Neural progenitor cell (in vitro differentiated cells): ENCODE measurements at regions not wholly inside any gene's neighbourhood (a gene's known extent, or its start where the extent isn't known, plus 50 kb on each side); places are given as distances from the start of the nearest gene placed in this dataset.
A peak's percentile ranks its signal among the peaks of the same experiment; 100 is the strongest.

Source experiments
- DNase-seq: peaks from one replicate; pipeline ENCODE4 v3.0.0-alpha.2; 2016; ENCODE audit warnings: low spot score
- H2AFZ ChIP-seq: fragments of 200-600 bp; sonication (generic); replicated peaks from 2 replicates; pipeline ENCODE4 v1.6.1; 2016; ENCODE audit warnings: antibody characterized with exemption
- H3F3A ChIP-seq: fragments of 200-600 bp; sonication (generic); 2 replicates; pipeline ENCODE4 v1.6.1; 2016; ENCODE audit warnings: antibody characterized with exemption, low read depth
- H3K27ac ChIP-seq: fragments of 200-600 bp; sonication (generic); 2 replicates; pipeline ENCODE4 v1.5.1; 2016; ENCODE audit warnings: mild to moderate bottlenecking
- H3K27me3 ChIP-seq: fragments of 200-600 bp; sonication (generic); 2 replicates; pipeline ENCODE4 v1.6.1; 2016; ENCODE audit warnings: mild to moderate bottlenecking, moderate library complexity
- H3K36me3 ChIP-seq: fragments of 200-600 bp; sonication (generic); 2 replicates; pipeline ENCODE4 v1.5.1; 2016
- H3K4me1 ChIP-seq: fragments of 200-600 bp; sonication (generic); 2 replicates; pipeline ENCODE4 v1.6.1; 2016; ENCODE audit warnings: mixed run types
- H3K4me2 ChIP-seq: fragments of 200-600 bp; sonication (generic); 2 replicates; pipeline ENCODE4 v1.6.1; 2016
- H3K4me3 ChIP-seq: fragments of 200-600 bp; sonication (generic); 2 replicates; pipeline ENCODE4 v1.5.1; 2016
- H3K79me2 ChIP-seq: fragments of 200-600 bp; sonication (generic); 2 replicates; pipeline ENCODE4 v1.6.1; 2016; ENCODE audit warnings: low read depth
- H3K9ac ChIP-seq: fragments of 200-600 bp; sonication (generic); 2 replicates; pipeline ENCODE4 v1.6.1; 2016
- H3K9me3 ChIP-seq: fragments of 200-600 bp; sonication (generic); 2 replicates; pipeline ENCODE4 v1.5.1; 2016; ENCODE audit warnings: low read depth
- H4K20me1 ChIP-seq: fragments of 200-600 bp; sonication (generic); 2 replicates; pipeline ENCODE4 v1.6.1; 2016; ENCODE audit warnings: low read depth
- H3K27ac Mint-ChIP-seq: 3 replicates; pipeline ENCODE4 v1.8.0; 2021; ENCODE audit warnings: mixed read lengths
- H3K27me3 Mint-ChIP-seq: 2 replicates; pipeline ENCODE4 v1.8.0; 2022; ENCODE audit warnings: low read depth, mild to moderate bottlenecking, inconsistent platforms, moderate library complexity, mixed read lengths; ENCODE audit not compliant: insufficient read depth
- H3K36me3 Mint-ChIP-seq: 3 replicates; pipeline ENCODE4 v1.8.0; 2021; ENCODE audit warnings: mixed read lengths
- H3K4me1 Mint-ChIP-seq: 3 replicates; pipeline ENCODE4 v1.8.0; 2021; ENCODE audit warnings: mixed read lengths
- H3K4me3 Mint-ChIP-seq: 3 replicates; pipeline ENCODE4 v1.8.0; 2021; ENCODE audit warnings: mild to moderate bottlenecking, moderate library complexity, mixed read lengths
- H3K9me3 Mint-ChIP-seq: 3 replicates; pipeline ENCODE4 v1.8.0; 2020; ENCODE audit warnings: mixed read lengths
- EZH2 ChIP-seq: fragments of 200-600 bp; sonication (generic); IDR thresholded peaks from 2 replicates; pipeline ENCODE4 v1.6.1; 2017; ENCODE audit warnings: antibody characterized with exemption, mild to moderate bottlenecking, moderate library complexity
- EZH2phosphoT487 ChIP-seq: fragments of 200-600 bp; sonication (generic); IDR thresholded peaks from 2 replicates; pipeline ENCODE4 v1.6.1; 2017; ENCODE audit warnings: antibody characterized with exemption
- TF ChIP-seq, protein P1 (sequence below): fragments of 200-600 bp; sonication (generic); IDR thresholded peaks from 2 replicates; pipeline ENCODE4 v1.5.1; 2017; ENCODE audit warnings: antibody characterized with exemption, mild to moderate bottlenecking

DNA sequence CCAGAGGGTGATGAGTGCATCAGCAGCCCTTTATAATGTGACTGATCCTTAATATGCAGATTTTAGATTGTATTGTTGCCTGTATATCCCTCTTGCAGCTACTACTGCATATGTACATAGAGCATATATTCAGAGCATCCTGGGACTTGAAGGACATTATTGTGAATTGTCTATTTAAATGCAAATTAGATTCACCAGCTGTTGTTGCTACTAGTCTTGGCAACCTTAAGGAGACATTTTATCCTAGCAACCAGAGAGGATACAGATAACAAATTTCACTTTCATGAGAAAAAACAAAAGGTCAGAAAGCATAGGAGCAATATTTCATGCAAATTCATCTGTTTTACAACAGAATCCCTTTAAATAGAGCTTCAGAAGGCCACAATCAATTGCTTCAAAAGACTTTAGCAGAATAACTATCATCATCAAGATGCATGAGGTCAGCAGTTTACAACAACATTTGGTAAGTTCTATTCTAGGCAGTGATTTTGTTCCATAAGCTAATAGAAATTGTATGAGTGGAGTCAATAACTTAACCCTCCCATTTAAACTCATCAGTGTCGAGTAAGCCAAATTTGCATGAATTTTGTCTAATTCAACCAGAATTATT lies 148.6 kb downstream of the GC start:
- H3K4me1 Mint-ChIP-seq, result peaks cover 12% of the 10 kb centered on the region
- H3K9ac ChIP-seq, result no peak overlapping the region

DNA sequence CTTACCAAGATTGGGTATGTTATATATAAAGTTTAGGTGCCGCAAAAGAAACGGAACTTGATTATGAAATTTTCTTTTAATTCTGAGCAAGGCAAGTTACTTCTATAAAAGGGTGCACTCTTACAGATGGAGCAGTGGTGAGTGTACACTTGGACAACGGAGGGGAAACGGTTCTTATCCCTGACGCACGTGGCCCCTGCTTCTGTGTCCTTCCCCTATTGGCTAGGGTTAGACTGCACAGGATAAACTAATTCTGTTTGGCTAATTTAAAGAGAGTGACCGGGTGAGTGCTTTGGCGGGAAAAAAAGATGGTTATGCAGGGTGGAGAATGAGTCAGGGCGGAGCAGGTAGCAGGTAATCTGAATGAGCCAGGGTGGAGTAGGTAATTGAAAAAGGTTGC lies 149.5 kb downstream of the GC start:
- Histone ChIP-seq H3K4me1 (no peaks in the 10 kb centered on the region), H4K20me1 (no peaks in the 10 kb centered on the region), H3K27ac (no peak overlapping the region), H3K9me3 (no peaks in the 10 kb centered on the region), H3K36me3 (no peaks in the 10 kb centered on the region), H3K4me3 (no peak overlapping the region), H3F3A (no peaks in the 10 kb centered on the region), H2AFZ (no peak overlapping the region), H3K79me2 (no peaks in the 10 kb centered on the region), H3K27me3 (no peaks in the 10 kb centered on the region), H3K4me2 (no peak overlapping the region), H3K9ac (no peak overlapping the region)
- no peak for TF ChIP-seq EZH2phosphoT487
- TF ChIP-seq, protein P1, sequence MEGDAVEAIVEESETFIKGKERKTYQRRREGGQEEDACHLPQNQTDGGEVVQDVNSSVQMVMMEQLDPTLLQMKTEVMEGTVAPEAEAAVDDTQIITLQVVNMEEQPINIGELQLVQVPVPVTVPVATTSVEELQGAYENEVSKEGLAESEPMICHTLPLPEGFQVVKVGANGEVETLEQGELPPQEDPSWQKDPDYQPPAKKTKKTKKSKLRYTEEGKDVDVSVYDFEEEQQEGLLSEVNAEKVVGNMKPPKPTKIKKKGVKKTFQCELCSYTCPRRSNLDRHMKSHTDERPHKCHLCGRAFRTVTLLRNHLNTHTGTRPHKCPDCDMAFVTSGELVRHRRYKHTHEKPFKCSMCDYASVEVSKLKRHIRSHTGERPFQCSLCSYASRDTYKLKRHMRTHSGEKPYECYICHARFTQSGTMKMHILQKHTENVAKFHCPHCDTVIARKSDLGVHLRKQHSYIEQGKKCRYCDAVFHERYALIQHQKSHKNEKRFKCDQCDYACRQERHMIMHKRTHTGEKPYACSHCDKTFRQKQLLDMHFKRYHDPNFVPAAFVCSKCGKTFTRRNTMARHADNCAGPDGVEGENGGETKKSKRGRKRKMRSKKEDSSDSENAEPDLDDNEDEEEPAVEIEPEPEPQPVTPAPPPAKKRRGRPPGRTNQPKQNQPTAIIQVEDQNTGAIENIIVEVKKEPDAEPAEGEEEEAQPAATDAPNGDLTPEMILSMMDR, result no peak
- Mint-ChIP-seq H3K9me3 (peaks cover 11% of the 10 kb centered on the region), H3K27me3 (no peaks in the 10 kb centered on the region), H3K4me3 (no peak overlapping the region), H3K36me3 (peaks cover 3% of the 10 kb centered on the region), H3K27ac (peak overlapping the region; percentile 26), H3K4me1 (peaks cover 12% of the 10 kb centered on the region)
- no peak for DNase-seq

More for the DNA sequence above, 148.6 kb downstream of the GC start:
- TF ChIP-seq EZH2phosphoT487 (no peak), EZH2 (no peak)
- TF ChIP-seq, protein P1, result no peak
- Histone ChIP-seq H3K9me3 (no peaks in the 10 kb centered on the region), H3K79me2 (no peaks in the 10 kb centered on the region), H4K20me1 (no peaks in the 10 kb centered on the region), H3F3A (no peaks in the 10 kb centered on the region), H3K27me3 (no peaks in the 10 kb centered on the region), H2AFZ (no peak overlapping the region), H3K4me1 (no peaks in the 10 kb centered on the region), H3K4me2 (no peak overlapping the region), H3K27ac (no peak overlapping the region), H3K4me3 (no peak overlapping the region), H3K36me3 (no peaks in the 10 kb centered on the region)
- no peak overlapping the region for H3K4me3 Mint-ChIP-seq
- no peak overlapping the region for H3K27ac Mint-ChIP-seq
- peaks cover 11% of the 10 kb centered on the region for H3K9me3 Mint-ChIP-seq
- DNase-seq, result no peak
- H3K27me3 Mint-ChIP-seq, result no peaks in the 10 kb centered on the region
- H3K36me3 Mint-ChIP-seq, result peaks cover 3% of the 10 kb centered on the region

DNA sequence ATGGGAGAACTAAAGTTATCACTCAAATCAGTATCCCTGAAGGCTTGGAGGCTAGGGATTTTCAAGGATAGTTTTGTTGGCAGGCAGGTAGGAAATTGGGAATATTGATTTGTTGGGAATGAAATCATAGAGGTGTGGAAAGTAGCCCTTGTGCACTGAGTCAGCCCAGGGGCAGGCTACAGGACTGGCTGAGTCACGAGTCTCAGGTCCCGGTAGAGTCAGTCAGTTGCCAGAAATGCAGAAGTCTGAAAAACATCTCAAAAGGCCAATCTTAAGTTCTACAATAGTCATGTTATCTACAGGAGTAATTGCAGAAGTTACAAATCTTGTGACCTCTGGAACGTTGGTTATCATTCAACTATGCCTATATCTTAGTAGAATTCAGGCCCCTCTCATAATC lies 153.1 kb downstream of the GC start:
- H3K4me1 Mint-ChIP-seq, result peaks cover 10% of the 10 kb centered on the region

More for the DNA sequence above, 153.1 kb downstream of the GC start:
- Histone ChIP-seq H3K4me2 (no peak overlapping the region), H2AFZ (no peak overlapping the region), H4K20me1 (no peaks in the 10 kb centered on the region), H3K9me3 (no peaks in the 10 kb centered on the region), H3K4me3 (no peak overlapping the region), H3K27me3 (no peaks in the 10 kb centered on the region), H3K79me2 (no peaks in the 10 kb centered on the region), H3K9ac (no peak overlapping the region), H3F3A (no peaks in the 10 kb centered on the region), H3K27ac (no peak overlapping the region), H3K4me1 (no peaks in the 10 kb centered on the region), H3K36me3 (no peaks in the 10 kb centered on the region)
- H3K27me3 Mint-ChIP-seq, result no peaks in the 10 kb centered on the region
- H3K27ac Mint-ChIP-seq, result no peak overlapping the region
- TF ChIP-seq, protein P1, result no peak
- peaks cover 12% of the 10 kb centered on the region for H3K9me3 Mint-ChIP-seq
- no peak overlapping the region for H3K4me3 Mint-ChIP-seq
- H3K36me3 Mint-ChIP-seq, result no peaks in the 10 kb centered on the region
- DNase-seq, result no peak
